ENCODE measurements at regions not wholly inside any gene's neighbourhood (a gene's known extent, or its start where the extent isn't known, plus 50 kb on each side); places are given as distances from the start of the nearest gene placed in this dataset.
A peak's percentile ranks its signal among the peaks of the same experiment; 100 is the strongest.

GRCh38 chrX:34884817-34885216 lies 57.8 kb upstream of the FAM47B start:
- H4K20me1 ChIP-seq (replicated peaks; ENCODE audit: control insufficient read depth, extremely low read depth, insufficient read depth, low read length), result no peaks in the 10 kb centered on the region
- H3K9me3 ChIP-seq (replicated peaks; ENCODE audit: control insufficient read depth, insufficient read depth, low read length), result no peaks in the 10 kb centered on the region
- no peaks in the 10 kb centered on the region for H3K79me2 ChIP-seq (ENCODE audit: control insufficient read depth, insufficient read depth, low read length)
- dilution Hi-C loops (cut with MboI; ENCODE audit: extremely low pct_ligation_motif_present, low sequenced_read_pairs) (no loop called here), intact Hi-C loops (cut with micrococcal nuclease) (loop anchor here (5.0 kb wide), 1 partner anchor 248 kb away; no protein-coding TSS in a partner anchor)
- no peaks in the 10 kb centered on the region for H3K27me3 ChIP-seq (ENCODE audit: control insufficient read depth in 2 of 2, insufficient read depth in 2 of 2, low read length in 2 of 2)
- H3K4me2 ChIP-seq (ENCODE audit: insufficient read depth, low read length), result no peak overlapping the region
- DNase-seq (ENCODE audit: low read depth, low spot score) (peak; percentile 6), FAIRE-seq (peak; percentile 67)
- POLR2A ChIA-PET, result no interaction called here
- H3K27ac ChIP-seq (ENCODE audit: insufficient read depth, low read depth, low read length), result no peak overlapping the region
- no peak overlapping the region for H3K9ac ChIP-seq (replicated peaks; ENCODE audit: extremely low read depth, insufficient read depth, low read length)
- no TSS peak for BruUV-seq (replicated peaks)
- no peaks in the 10 kb centered on the region for H3K36me3 ChIP-seq (ENCODE audit: control insufficient read depth in 2 of 2, extremely low read depth in 1 of 2, insufficient read depth in 2 of 2, low read length in 2 of 2)
- H3K9me1 ChIP-seq (replicated peaks; ENCODE audit: control insufficient read depth, extremely low read depth, insufficient read depth, low read length), result no peaks in the 10 kb centered on the region
- H3K4me1 ChIP-seq (ENCODE audit: control insufficient read depth, extremely low read depth, insufficient read depth, low read length), result no peaks in the 10 kb centered on the region
- CTCF ChIA-PET, result interaction anchor here (1.0 to 1.5 kb wide), 4 partner anchors 10 to 520 kb away, joined by 3 to 4 read pairs (median 4); no protein-coding TSS in a partner anchor
- TF ChIP-seq POLR2A (IDR thresholded peaks at IDR 0.05; ENCODE audit: low read depth, low read length) (no peak), FOS (IDR thresholded peaks at IDR 0.05; ENCODE audit: borderline replicate concordance, insufficient read depth, low read length) (peak; percentile 53), JUN (IDR thresholded peaks at IDR 0.05; ENCODE audit: borderline replicate concordance, insufficient read depth, insufficient read length, low read depth) (no peak), CTCF (IDR thresholded peaks at IDR 0.05; ENCODE audit: extremely low read depth in 1 of 2, insufficient read depth in 1 of 2, low read depth in 1 of 2, low read length in 2 of 2) (no peak), MAX (IDR thresholded peaks at IDR 0.05; ENCODE audit: insufficient read depth, insufficient read length) (no peak), MYC (IDR thresholded peaks at IDR 0.05; ENCODE audit: low read depth, low read length) (no peak), GATA2 (IDR thresholded peaks at IDR 0.05; ENCODE audit: insufficient read depth, insufficient read length, low read depth, low read length) (no peak), EZH2 (IDR thresholded peaks at IDR 0.05; ENCODE audit: borderline replicate concordance, low read depth, low read length, severe bottlenecking) (no peak)
- H3K4me3 ChIP-seq (replicated peaks in 1 of 3; ENCODE audit: insufficient read depth in 1 of 3, low read depth in 1 of 3, low read length in 3 of 3), result no peak overlapping the region
- no peak overlapping the region for H2AFZ ChIP-seq (ENCODE audit: low read depth, low read length)

Measured in endothelial cell of umbilical vein (primary cell).